ENCODE measurements at regions not wholly inside any gene's neighbourhood (a gene's known extent, or its start where the extent isn't known, plus 50 kb on each side); places are given as distances from the start of the nearest gene placed in this dataset.

DNA sequence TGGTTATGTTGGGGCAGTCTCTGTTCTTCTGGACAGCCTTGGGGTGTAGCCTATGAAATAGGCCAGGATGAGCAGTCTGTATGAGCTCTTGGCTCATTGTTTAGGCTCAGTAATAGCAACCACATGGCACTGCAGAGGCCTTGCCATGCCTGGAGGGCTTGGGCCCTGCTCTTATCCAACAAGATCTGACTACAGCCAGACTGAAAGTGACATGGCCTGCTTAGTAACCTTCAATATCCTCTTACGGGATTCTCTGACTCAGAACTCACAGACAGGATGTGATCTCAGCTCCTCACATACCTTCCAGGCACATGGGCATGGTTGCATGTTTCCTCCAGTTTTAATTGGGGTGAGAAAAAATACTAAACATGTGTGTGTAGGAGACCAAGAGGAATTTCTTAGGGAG, 289.3 kb downstream of the PTEN start:
- Histone ChIP-seq H3K4me3 (IDR thresholded peaks at IDR 0.05; ENCODE audit: insufficient read depth, low read depth, low read length) (no peak overlapping the region), H3K9ac (no peak overlapping the region), H3K27ac (no peak overlapping the region), H3K4me2 (no peak overlapping the region), H2AFZ (ENCODE audit: low read depth) (no peak overlapping the region), H3K27me3 (ENCODE audit: insufficient read depth, low read depth) (no peaks in the 10 kb centered on the region), H4K20me1 (ENCODE audit: insufficient read depth) (no peaks in the 10 kb centered on the region), H3K4me1 (ENCODE audit: low read depth, poor library complexity, severe bottlenecking) (no peaks in the 10 kb centered on the region), H3K79me2 (ENCODE audit: insufficient read depth, low read depth) (no peaks in the 10 kb centered on the region), H3K36me3 (ENCODE audit: insufficient read depth) (no peaks in the 10 kb centered on the region)
- TF ChIP-seq, protein P1, sequence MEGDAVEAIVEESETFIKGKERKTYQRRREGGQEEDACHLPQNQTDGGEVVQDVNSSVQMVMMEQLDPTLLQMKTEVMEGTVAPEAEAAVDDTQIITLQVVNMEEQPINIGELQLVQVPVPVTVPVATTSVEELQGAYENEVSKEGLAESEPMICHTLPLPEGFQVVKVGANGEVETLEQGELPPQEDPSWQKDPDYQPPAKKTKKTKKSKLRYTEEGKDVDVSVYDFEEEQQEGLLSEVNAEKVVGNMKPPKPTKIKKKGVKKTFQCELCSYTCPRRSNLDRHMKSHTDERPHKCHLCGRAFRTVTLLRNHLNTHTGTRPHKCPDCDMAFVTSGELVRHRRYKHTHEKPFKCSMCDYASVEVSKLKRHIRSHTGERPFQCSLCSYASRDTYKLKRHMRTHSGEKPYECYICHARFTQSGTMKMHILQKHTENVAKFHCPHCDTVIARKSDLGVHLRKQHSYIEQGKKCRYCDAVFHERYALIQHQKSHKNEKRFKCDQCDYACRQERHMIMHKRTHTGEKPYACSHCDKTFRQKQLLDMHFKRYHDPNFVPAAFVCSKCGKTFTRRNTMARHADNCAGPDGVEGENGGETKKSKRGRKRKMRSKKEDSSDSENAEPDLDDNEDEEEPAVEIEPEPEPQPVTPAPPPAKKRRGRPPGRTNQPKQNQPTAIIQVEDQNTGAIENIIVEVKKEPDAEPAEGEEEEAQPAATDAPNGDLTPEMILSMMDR (conservative IDR thresholded peaks at IDR 0.05; ENCODE audit: low read depth, low read length) = no peak

DNA sequence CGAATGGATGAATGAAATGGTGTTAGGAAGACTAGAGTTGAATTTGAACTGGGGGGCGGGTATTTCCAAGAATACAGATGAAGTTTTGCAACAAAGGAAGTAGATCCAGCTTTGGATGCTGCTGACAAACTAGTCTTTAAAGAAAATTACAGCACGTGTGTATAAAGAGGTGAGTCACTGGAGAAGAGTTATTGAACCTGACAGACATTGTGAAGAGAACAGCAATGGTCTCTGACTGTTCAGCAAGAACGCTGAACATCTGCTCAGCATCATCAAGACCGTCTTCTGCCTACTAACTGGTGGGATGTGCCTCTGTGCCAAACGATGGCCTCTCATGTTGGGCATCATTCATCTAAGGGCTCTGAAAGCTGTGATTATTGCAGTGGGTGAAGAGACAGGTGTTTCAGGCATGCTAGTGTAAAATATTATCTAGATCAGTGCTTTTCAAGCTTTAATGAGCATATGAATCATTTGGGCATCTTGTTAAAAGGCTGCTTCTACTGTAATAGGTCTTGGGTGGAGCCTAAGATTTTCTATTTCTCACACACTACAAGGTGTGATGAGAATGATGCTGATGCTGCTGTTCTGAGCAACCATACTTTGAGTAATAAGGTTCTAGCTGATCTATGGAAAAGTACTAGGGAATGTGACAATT, 291.3 kb downstream of the PTEN start:
- H3K36me3 ChIP-seq (ENCODE audit: insufficient read depth) = no peaks in the 10 kb centered on the region
- H3K27me3 ChIP-seq (ENCODE audit: insufficient read depth, low read depth) = no peaks in the 10 kb centered on the region
- H3K4me3 ChIP-seq (IDR thresholded peaks at IDR 0.05; ENCODE audit: insufficient read depth, low read depth, low read length) = no peak overlapping the region
- H4K20me1 ChIP-seq (ENCODE audit: insufficient read depth) = no peaks in the 10 kb centered on the region
- no peak overlapping the region for H2AFZ ChIP-seq (ENCODE audit: low read depth)
- no peak overlapping the region for H3K27ac ChIP-seq
- no peaks in the 10 kb centered on the region for H3K79me2 ChIP-seq (ENCODE audit: insufficient read depth, low read depth)
- TF ChIP-seq, protein P1 (conservative IDR thresholded peaks at IDR 0.05; ENCODE audit: low read depth, low read length) = no peak
- no peak overlapping the region for H3K9ac ChIP-seq
- H3K4me2 ChIP-seq = no peak overlapping the region
- H3K4me1 ChIP-seq (ENCODE audit: low read depth, poor library complexity, severe bottlenecking) = no peaks in the 10 kb centered on the region

DNA sequence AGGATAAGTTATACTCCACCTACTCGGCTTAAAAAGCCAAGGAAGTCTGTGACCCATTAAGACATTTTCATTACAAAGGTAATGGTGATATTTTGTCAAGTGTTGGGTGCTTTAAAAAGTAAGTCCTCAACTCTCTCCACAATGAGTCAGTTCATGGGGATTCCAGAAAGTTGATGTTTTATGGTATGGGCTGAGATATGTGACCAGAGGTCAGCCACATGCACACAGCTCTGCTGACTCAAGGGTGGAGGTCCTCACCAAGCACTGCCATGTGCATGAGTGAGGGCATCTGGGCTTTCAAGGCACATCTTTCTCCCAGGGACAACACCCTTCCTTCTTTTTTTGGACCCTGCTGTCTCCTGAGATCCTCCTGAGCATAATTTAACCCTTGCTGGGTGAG, 292.9 kb downstream of the PTEN start:
- Histone ChIP-seq H3K4me2 (no peak overlapping the region), H3K27ac (no peak overlapping the region)

DNA sequence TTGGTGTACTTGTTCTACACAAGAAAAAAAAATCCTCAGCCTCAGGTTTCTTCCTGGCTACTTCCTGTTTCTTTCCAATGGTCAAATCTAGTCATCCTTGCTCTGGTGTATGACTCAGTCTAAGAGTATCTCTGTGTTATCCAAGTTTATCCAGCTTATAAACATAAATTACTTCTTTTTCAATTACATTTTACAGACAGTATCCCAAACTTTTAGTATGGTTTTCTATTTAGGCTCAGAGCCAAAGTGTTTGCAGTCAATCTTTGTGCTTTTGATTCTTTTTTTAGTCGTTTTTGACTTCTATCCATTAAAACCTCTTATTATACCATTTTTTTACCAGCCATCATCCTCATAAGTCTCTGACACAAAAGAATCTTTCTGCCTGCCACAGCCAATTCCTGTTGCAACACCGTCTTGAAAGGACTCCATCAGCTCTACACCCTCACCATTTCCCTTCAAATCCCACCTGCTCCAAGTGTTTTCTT, 294.6 kb downstream of the PTEN start:
- Histone ChIP-seq H4K20me1 (ENCODE audit: insufficient read depth) (no peaks in the 10 kb centered on the region), H3K27me3 (ENCODE audit: insufficient read depth, low read depth) (no peaks in the 10 kb centered on the region), H3K4me2 (no peak overlapping the region), H3K27ac (no peak overlapping the region), H3K4me3 (IDR thresholded peaks at IDR 0.05; ENCODE audit: insufficient read depth, low read depth, low read length) (no peak overlapping the region), H3K36me3 (ENCODE audit: insufficient read depth) (no peaks in the 10 kb centered on the region), H2AFZ (ENCODE audit: low read depth) (no peak overlapping the region; the same call in 1 of the 2 replicates), H3K4me1 (ENCODE audit: low read depth, poor library complexity, severe bottlenecking) (no peaks in the 10 kb centered on the region), H3K9ac (no peak overlapping the region), H3K79me2 (ENCODE audit: insufficient read depth, low read depth) (no peaks in the 10 kb centered on the region)
- TF ChIP-seq, protein P1 (conservative IDR thresholded peaks at IDR 0.05; ENCODE audit: low read depth, low read length) = no peak

More for the DNA sequence above, 292.9 kb downstream of the PTEN start:
- Histone ChIP-seq H2AFZ (ENCODE audit: low read depth) (no peak overlapping the region), H3K4me3 (IDR thresholded peaks at IDR 0.05; ENCODE audit: insufficient read depth, low read depth, low read length) (no peak overlapping the region), H3K9ac (no peak overlapping the region), H4K20me1 (ENCODE audit: insufficient read depth) (no peaks in the 10 kb centered on the region), H3K36me3 (ENCODE audit: insufficient read depth) (no peaks in the 10 kb centered on the region), H3K4me1 (ENCODE audit: low read depth, poor library complexity, severe bottlenecking) (no peaks in the 10 kb centered on the region), H3K79me2 (ENCODE audit: insufficient read depth, low read depth) (no peaks in the 10 kb centered on the region), H3K27me3 (ENCODE audit: insufficient read depth, low read depth) (no peaks in the 10 kb centered on the region)
- TF ChIP-seq, protein P1 (conservative IDR thresholded peaks at IDR 0.05; ENCODE audit: low read depth, low read length) = no peak
